C4-2B (cell line): ENCODE measurements at regions not wholly inside any gene's neighbourhood (a gene's known extent, or its start where the extent isn't known, plus 50 kb on each side); places are given as distances from the start of the nearest gene placed in this dataset.

Experiments
- CTCF ChIP-seq: fragments of 450-650 bp; conservative IDR thresholded peaks from 2 replicates; pipeline ENCODE4 v1.5.1; 2017; ENCODE audit warnings: mild to moderate bottlenecking
- ZFX ChIP-seq: fragments of 450-650 bp; IDR thresholded peaks from 2 replicates; pipeline ENCODE4 v1.6.1; 2017

GRCh38 chr1:25170439-25170838 lies 61.9 kb downstream of the SYF2 start:
- TF ChIP-seq CTCF (no peak), ZFX (no peak)
